ENCODE measurements at regions not wholly inside any gene's neighbourhood (a gene's known extent, or its start where the extent isn't known, plus 50 kb on each side); places are given as distances from the start of the nearest gene placed in this dataset.

DNA sequence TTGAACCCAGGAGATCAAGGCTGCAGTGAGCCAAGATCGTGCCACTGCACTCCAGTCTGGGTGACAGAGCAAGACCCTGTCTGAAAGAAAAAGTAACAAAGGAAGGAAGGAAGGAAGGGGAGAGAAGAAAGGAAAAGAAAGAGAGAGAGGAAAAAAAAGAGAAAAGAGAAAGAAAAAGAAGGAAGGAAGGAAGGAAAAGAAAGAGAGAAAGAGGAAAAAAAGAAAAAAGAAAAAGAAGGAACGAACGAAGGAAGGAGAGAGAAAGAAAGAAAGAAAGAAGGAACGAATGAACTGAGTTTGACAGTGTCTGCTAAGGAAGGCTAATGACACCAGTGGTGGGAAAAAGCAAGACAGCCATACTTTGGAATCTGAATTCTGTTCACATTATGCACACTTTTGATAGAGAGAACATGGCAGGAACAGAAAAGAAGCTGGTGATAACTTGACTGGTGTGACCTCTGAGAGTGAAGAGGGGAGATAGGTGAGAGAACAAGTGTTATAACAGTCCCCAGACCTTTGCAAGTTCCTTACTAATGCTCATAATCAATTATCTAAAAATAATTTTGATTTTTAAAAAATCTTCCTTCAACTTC lies 93.3 kb upstream of the MYLIP start:
- H3K4me3 ChIP-seq: no peak overlapping the region
- no peaks in the 10 kb centered on the region for H3K9me3 ChIP-seq
- TF ChIP-seq, protein P1, sequence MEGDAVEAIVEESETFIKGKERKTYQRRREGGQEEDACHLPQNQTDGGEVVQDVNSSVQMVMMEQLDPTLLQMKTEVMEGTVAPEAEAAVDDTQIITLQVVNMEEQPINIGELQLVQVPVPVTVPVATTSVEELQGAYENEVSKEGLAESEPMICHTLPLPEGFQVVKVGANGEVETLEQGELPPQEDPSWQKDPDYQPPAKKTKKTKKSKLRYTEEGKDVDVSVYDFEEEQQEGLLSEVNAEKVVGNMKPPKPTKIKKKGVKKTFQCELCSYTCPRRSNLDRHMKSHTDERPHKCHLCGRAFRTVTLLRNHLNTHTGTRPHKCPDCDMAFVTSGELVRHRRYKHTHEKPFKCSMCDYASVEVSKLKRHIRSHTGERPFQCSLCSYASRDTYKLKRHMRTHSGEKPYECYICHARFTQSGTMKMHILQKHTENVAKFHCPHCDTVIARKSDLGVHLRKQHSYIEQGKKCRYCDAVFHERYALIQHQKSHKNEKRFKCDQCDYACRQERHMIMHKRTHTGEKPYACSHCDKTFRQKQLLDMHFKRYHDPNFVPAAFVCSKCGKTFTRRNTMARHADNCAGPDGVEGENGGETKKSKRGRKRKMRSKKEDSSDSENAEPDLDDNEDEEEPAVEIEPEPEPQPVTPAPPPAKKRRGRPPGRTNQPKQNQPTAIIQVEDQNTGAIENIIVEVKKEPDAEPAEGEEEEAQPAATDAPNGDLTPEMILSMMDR (IDR thresholded peaks at IDR 0.05): no peak
- TF ChIP-seq POLR2AphosphoS5 (IDR thresholded peaks at IDR 0.05) (no peak), POLR2A (IDR thresholded peaks at IDR 0.05) (no peak)
- H3K4me1 ChIP-seq: no peaks in the 10 kb centered on the region
- H3K27ac ChIP-seq: no peak overlapping the region
- intact Hi-C loops (cut with DNase I; ENCODE audit: low total_unique reads): no loop called here
- no peaks in the 10 kb centered on the region for H3K27me3 ChIP-seq
- H3K36me3 ChIP-seq: no peaks in the 10 kb centered on the region
- DNase-seq (ENCODE audit: low spot score in 2 of 2): no peak

DNA sequence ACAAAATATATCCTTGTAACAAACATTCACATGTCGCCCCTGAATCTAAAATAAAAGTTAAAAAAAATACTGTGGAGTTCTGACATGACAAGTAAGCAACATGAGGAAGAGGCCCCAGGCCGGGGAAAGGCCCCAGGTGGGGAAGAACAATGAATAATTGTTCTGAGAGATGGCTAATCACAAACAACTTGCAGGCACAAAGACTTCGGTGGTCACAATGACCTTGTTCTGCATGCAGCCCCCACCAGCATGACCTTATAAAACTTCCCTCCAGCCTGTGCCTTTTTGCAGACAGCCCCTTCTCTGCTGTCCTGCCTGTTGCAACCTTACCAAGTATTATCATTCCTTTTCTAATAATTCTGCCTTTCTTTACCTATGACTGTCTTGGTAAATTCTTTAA lies 95.7 kb upstream of the MYLIP start:
- TF ChIP-seq POLR2AphosphoS5 (IDR thresholded peaks at IDR 0.05): no peak
- intact Hi-C loops (cut with DNase I; ENCODE audit: low total_unique reads): no loop called here
- no peak overlapping the region for H3K4me3 ChIP-seq
- DNase-seq (ENCODE audit: low spot score in 2 of 2): no peak
- H3K9me3 ChIP-seq: no peaks in the 10 kb centered on the region
- no peaks in the 10 kb centered on the region for H3K27me3 ChIP-seq
- H3K27ac ChIP-seq: no peak overlapping the region
- H3K36me3 ChIP-seq: no peaks in the 10 kb centered on the region
- no peaks in the 10 kb centered on the region for H3K4me1 ChIP-seq

DNA sequence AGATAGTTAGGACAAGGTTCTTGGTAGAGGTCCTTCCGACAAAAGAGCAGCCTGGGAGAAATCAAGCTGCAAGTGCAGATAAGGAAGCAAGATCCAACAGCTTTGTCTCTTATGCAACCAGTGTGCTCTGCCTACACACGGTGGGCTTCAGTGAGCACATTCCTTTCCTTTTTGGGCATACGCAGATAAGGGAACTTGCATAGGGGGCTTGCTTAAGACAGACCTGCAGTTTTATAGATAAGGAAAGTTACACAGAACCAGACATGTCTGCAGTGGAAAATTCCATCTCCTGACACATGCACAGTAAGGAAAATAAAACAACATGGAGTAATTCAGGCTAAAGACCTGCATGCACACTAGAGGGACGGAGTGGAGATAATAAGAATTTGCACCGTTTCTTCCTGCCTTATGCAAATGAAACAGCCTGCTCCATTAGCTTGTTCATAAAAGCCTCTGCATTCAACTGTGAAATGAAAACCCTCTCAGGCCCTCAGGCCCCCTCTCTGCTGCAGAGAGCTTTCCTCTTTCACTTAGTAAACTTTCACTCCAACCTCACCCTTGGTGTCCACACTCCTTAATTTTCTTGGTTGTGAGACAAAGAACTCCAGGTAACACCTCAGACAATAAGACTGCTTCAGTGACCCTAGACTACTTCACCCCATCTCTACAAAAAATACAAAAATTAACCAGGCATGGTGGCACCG lies 97.5 kb upstream of the MYLIP start:
- intact Hi-C loops (cut with DNase I; ENCODE audit: low total_unique reads): no loop called here
- no peaks in the 10 kb centered on the region for H3K27me3 ChIP-seq
- H3K36me3 ChIP-seq: no peaks in the 10 kb centered on the region
- H3K4me3 ChIP-seq: no peak overlapping the region
- no peaks in the 10 kb centered on the region for H3K4me1 ChIP-seq
- H3K27ac ChIP-seq: no peak overlapping the region
- no peak for DNase-seq (ENCODE audit: low spot score in 2 of 2)
- no peaks in the 10 kb centered on the region for H3K9me3 ChIP-seq
- no peak for TF ChIP-seq POLR2AphosphoS5 (IDR thresholded peaks at IDR 0.05)
- TF ChIP-seq, protein P1 (IDR thresholded peaks at IDR 0.05): no peak
- TF ChIP-seq POLR2A (IDR thresholded peaks at IDR 0.05): no peak

DNA sequence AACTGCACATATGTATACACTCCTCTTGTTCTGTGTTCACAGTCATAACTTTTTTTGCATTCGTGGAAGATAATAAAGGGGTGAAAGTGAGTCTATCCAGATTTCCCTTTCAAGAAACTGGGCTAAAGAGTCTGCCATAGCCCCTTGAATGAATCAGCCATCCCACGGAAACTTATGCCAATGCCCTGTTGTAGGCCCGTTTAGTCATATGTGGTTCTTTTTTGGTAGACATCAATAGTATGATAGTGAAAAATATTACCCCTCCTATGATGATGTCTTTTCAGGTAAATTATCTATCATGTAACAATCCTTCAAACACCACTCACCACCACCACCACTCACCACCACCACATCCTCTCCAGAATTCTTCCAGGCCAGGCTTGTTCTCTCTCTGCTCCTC lies 99.9 kb upstream of the MYLIP start:
- intact Hi-C loops (cut with DNase I; ENCODE audit: low total_unique reads): no loop called here

DNA sequence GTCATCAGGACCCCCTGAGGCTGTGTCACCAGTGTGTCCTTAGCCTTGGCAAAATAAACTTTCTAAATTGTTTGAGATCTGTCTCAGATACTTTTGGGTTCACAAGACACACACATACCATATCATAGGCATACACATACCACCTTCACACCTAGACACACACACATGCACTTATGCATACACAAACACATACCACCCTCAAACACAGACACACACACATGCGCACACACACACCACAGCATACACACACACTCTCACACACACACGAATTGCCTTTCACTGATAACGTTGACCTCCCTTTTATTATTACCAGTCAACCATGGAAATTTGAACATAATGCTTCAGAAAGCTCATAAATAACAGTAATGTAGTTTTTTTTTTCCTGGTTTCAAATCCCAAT lies 108.6 kb upstream of the MYLIP start:
- no peak for TF ChIP-seq POLR2AphosphoS5 (IDR thresholded peaks at IDR 0.05)
- intact Hi-C loops (cut with DNase I; ENCODE audit: low total_unique reads): no loop called here
- H3K4me3 ChIP-seq: no peak overlapping the region
- H3K27me3 ChIP-seq: no peaks in the 10 kb centered on the region
- H3K36me3 ChIP-seq: no peaks in the 10 kb centered on the region
- H3K27ac ChIP-seq: no peak overlapping the region
- no peaks in the 10 kb centered on the region for H3K4me1 ChIP-seq
- DNase-seq (ENCODE audit: low spot score in 2 of 2): no peak
- no peaks in the 10 kb centered on the region for H3K9me3 ChIP-seq

More for the DNA sequence above, 99.9 kb upstream of the MYLIP start:
- Histone ChIP-seq H3K36me3 (no peaks in the 10 kb centered on the region), H3K4me3 (no peak overlapping the region), H3K27me3 (no peaks in the 10 kb centered on the region), H3K9me3 (no peaks in the 10 kb centered on the region), H3K4me1 (no peaks in the 10 kb centered on the region), H3K27ac (no peak overlapping the region)
- no peak for DNase-seq (ENCODE audit: low spot score in 2 of 2)
- TF ChIP-seq POLR2AphosphoS5 (IDR thresholded peaks at IDR 0.05): no peak
- TF ChIP-seq, protein P1 (IDR thresholded peaks at IDR 0.05): no peak
- no peak for TF ChIP-seq POLR2A (IDR thresholded peaks at IDR 0.05)

DNA sequence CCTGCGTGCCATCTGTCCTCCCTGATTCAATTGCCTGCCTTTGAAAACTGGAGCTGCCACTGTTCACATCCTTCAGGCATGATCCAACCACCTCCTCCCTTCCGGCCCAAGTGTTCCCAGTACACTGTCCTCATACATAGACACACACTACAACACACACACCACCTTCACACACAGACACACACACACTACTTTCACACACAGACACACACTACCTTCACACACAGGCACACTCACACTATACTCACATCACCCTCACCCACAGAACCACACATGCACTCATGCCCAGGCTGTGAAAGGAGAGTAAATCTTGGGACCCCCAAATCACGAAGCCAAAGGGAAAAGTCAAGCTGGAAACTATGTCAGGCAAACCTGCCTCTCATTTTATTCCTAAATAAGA lies 109.4 kb upstream of the MYLIP start:
- H3K36me3 ChIP-seq: no peaks in the 10 kb centered on the region
- intact Hi-C loops (cut with DNase I; ENCODE audit: low total_unique reads): no loop called here
- H3K27ac ChIP-seq: no peak overlapping the region
- no peak for DNase-seq (ENCODE audit: low spot score in 2 of 2)
- no peaks in the 10 kb centered on the region for H3K9me3 ChIP-seq
- H3K4me1 ChIP-seq: no peaks in the 10 kb centered on the region
- H3K27me3 ChIP-seq: no peaks in the 10 kb centered on the region
- TF ChIP-seq POLR2AphosphoS5 (IDR thresholded peaks at IDR 0.05) (no peak), POLR2A (IDR thresholded peaks at IDR 0.05) (no peak)
- TF ChIP-seq, protein P1 (IDR thresholded peaks at IDR 0.05): no peak
- no peak overlapping the region for H3K4me3 ChIP-seq

Measured in breast epithelium (tissue), 4 donors.